ENCODE measurements at regions not wholly inside any gene's neighbourhood (a gene's known extent, or its start where the extent isn't known, plus 50 kb on each side); places are given as distances from the start of the nearest gene placed in this dataset.
A peak's percentile ranks its signal among the peaks of the same experiment; 100 is the strongest.

- TF ChIP-seq ZNF766 (CRISPR knock-in tag; conservative IDR thresholded peaks at IDR 0.05) (peak; percentile 82; the same call in 1 of the 2 replicates), NFXL1 (CRISPR knock-in tag; IDR thresholded peaks at IDR 0.05) (no peak), STAT5B (CRISPR knock-in tag; IDR thresholded peaks at IDR 0.05) (no peak), NUFIP1 (IDR thresholded peaks at IDR 0.05; ENCODE audit: partially characterized antibody) (no peak), ZNF644 (tag; IDR thresholded peaks at IDR 0.05; ENCODE audit: low read depth) (peak; percentile 90), ZNF280A (IDR thresholded peaks at IDR 0.05; ENCODE audit: low read depth, partially characterized antibody) (no peak), TEAD4 (IDR thresholded peaks at IDR 0.05; ENCODE audit: low read length) (peak; percentile 79), TEAD4 (CRISPR knock-in tag; IDR thresholded peaks at IDR 0.05; ENCODE audit: borderline replicate concordance) (no peak), KAT2B (IDR thresholded peaks at IDR 0.05; ENCODE audit: low read depth, low read length) (no peak), POLR3A (IDR thresholded peaks at IDR 0.05; ENCODE audit: borderline replicate concordance, extremely low read depth, insufficient read depth, insufficient read length) (no peak), CUX1 (CRISPR knock-in tag; IDR thresholded peaks at IDR 0.05) (no peak), GATAD2B (IDR thresholded peaks at IDR 0.05; ENCODE audit: borderline replicate concordance) (no peak), PKNOX1 (IDR thresholded peaks at IDR 0.05) (0 out of 2 replicates have a peak, but pooled peaks have one; percentile 11), MLX (CRISPR knock-in tag; conservative IDR thresholded peaks at IDR 0.05) (no peak), MAFK (IDR thresholded peaks at IDR 0.05; ENCODE audit: low read length) (peak; percentile 57; the same call in 1 of the 2 replicates), KDM1A (IDR thresholded peaks at IDR 0.05) (peak; percentile 69 to 84), MCM5 (IDR thresholded peaks at IDR 0.05; ENCODE audit: low read depth) (no peak), ZBTB34 (CRISPR knock-in tag; IDR thresholded peaks at IDR 0.05) (no peak)
Measured at GRCh38 chr1:59055908-59056719, 240.8 kb upstream of the FGGY start (continued).
